Retinal pigment epithelial cell (primary cell): ENCODE measurements at regions not wholly inside any gene's neighbourhood (a gene's known extent, or its start where the extent isn't known, plus 50 kb on each side); places are given as distances from the start of the nearest gene placed in this dataset.

ENCODE experiments used
- DNase-seq: peaks from one replicate; pipeline ENCODE4 v3.0.0-alpha.2; 2010; ENCODE audit warnings: low read depth
- H3K4me3 ChIP-seq: 2 replicates; pipeline ENCODE4 v1.5.1; 2011; ENCODE audit warnings: mild to moderate bottlenecking, low read length, control low read depth, moderate library complexity
- CTCF ChIP-seq: conservative IDR thresholded peaks from 2 replicates; pipeline ENCODE4 v1.5.1; 2011; ENCODE audit warnings: low read depth, low read length, control low read depth, inconsistent platforms

- no peak overlapping the region for H3K4me3 ChIP-seq
- no peak for DNase-seq
- TF ChIP-seq CTCF, result no peak
Observed at GRCh38 chr2:172342611-172343010, 84.8 kb upstream of the ITGA6 start.

GRCh38 chr2:172344159-172344558 is 83.2 kb upstream of the ITGA6 start:
- no peak for TF ChIP-seq CTCF
- H3K4me3 ChIP-seq, result no peak overlapping the region
- DNase-seq, result no peak

GRCh38 chr2:172345956-172346555 is 81.3 kb upstream of the ITGA6 start:
- H3K4me3 ChIP-seq, result no peak overlapping the region
- no peak for DNase-seq

GRCh38 chr2:172348555-172349288 is 78.7 kb upstream of the ITGA6 start:
- no peak overlapping the region for H3K4me3 ChIP-seq
- TF ChIP-seq CTCF, result no peak
- no peak for DNase-seq

More at GRCh38 chr2:172345956-172346555, 81.3 kb upstream of the ITGA6 start:
- TF ChIP-seq CTCF, result no peak

- H3K4me3 ChIP-seq, result no peak overlapping the region
- DNase-seq, result no peak
- no peak for TF ChIP-seq CTCF
Observed at GRCh38 chr2:172350839-172351479, 76.4 kb upstream of the ITGA6 start.

- H3K4me3 ChIP-seq, result no peak overlapping the region
- TF ChIP-seq CTCF, result no peak
- no peak for DNase-seq
Observed at GRCh38 chr2:172351586-172351985, 75.8 kb upstream of the ITGA6 start.
